T47D (cell line): ENCODE measurements at regions not wholly inside any gene's neighbourhood (a gene's known extent, or its start where the extent isn't known, plus 50 kb on each side); places are given as distances from the start of the nearest gene placed in this dataset.
"Not testable (repeated sequence)": the region's sequence is repeated elsewhere in the genome, so short reads cannot be mapped to it uniquely, and the experiment has no call there.

Experiments used
- DNase-seq, 2 experiments: peaks; one replicate each; pipeline versions ENCODE4 v3.0.0 to v3.0.0-alpha.2; 2011 to 2012; ENCODE audit warnings: low read depth in 1 of 2, low spot score in 1 of 2
- JUND ChIP-seq: IDR thresholded peaks from 2 replicates; pipeline ENCODE4 v1.6.1; 2012; ENCODE audit warnings: low read depth
- in situ Hi-C: cut with HindIII; loops from 2 replicates; pipeline ENCODE4 v1.10.0; 2016; ENCODE audit warnings: low sequenced_read_pairs, low pct_unique_long_range_greater_than_20kb

GRCh38 chr7:53351681-53352080, 316.2 kb downstream of the POM121L12 start:
- no peak for TF ChIP-seq JUND
- in situ Hi-C loops: no loop called here
- no peak for DNase-seq

GRCh38 chr7:53358269-53358668, 322.8 kb downstream of the POM121L12 start:
- no peak for DNase-seq
- in situ Hi-C loops: no loop called here

GRCh38 chr7:53383131-53383530, 347.7 kb downstream of the POM121L12 start:
- DNase-seq: no peak
- in situ Hi-C loops: no loop called here
- no peak for TF ChIP-seq JUND

More at GRCh38 chr7:53358269-53358668, 322.8 kb downstream of the POM121L12 start:
- TF ChIP-seq JUND: no peak

GRCh38 chr7:53385239-53385638, 349.8 kb downstream of the POM121L12 start:
- in situ Hi-C loops, DNase-seq: not testable (repeated sequence)

- DNase-seq: no peak
- in situ Hi-C loops: no loop called here
- no peak for TF ChIP-seq JUND
These were observed 352.1 kb downstream of the POM121L12 start for GRCh38 chr7:53387515-53387914.

GRCh38 chr7:53397911-53398310, 362.5 kb downstream of the POM121L12 start:
- in situ Hi-C loops: no loop called here
- DNase-seq: no peak
- TF ChIP-seq JUND: no peak

GRCh38 chr7:53398566-53398965, 363.1 kb downstream of the POM121L12 start:
- DNase-seq: no peak
- in situ Hi-C loops: no loop called here

GRCh38 chr7:53413021-53413420, 377.6 kb downstream of the POM121L12 start:
- in situ Hi-C loops: no loop called here
- no peak for DNase-seq
- no peak for TF ChIP-seq JUND

More at GRCh38 chr7:53398566-53398965, 363.1 kb downstream of the POM121L12 start:
- TF ChIP-seq JUND: no peak

- TF ChIP-seq JUND: no peak
- DNase-seq: no peak
- in situ Hi-C loops: no loop called here
These were observed 380.4 kb downstream of the POM121L12 start for GRCh38 chr7:53415816-53416215.

- DNase-seq: no peak
- in situ Hi-C loops: no loop called here
- no peak for TF ChIP-seq JUND
These were observed 383.5 kb downstream of the POM121L12 start for GRCh38 chr7:53418834-53419482.

- in situ Hi-C loops: no loop called here
- no peak for DNase-seq
- TF ChIP-seq JUND: no peak
These were observed 385.1 kb downstream of the POM121L12 start for GRCh38 chr7:53420550-53420949.

- TF ChIP-seq JUND: no peak
- peak in 1 of 2 experiments; percentile 36 for DNase-seq
- in situ Hi-C loops: no loop called here
These were observed 386.9 kb downstream of the POM121L12 start for GRCh38 chr7:53422291-53422690.

GRCh38 chr7:53426145-53426750, 390.8 kb downstream of the POM121L12 start:
- TF ChIP-seq JUND: no peak
- peak in 1 of 2 experiments; percentile 41 for DNase-seq
- in situ Hi-C loops: no loop called here

- DNase-seq: no peak
- TF ChIP-seq JUND: no peak
- in situ Hi-C loops: no loop called here
These were observed 392.6 kb downstream of the POM121L12 start for GRCh38 chr7:53428045-53428444.
